Left renal cortex interstitium (tissue), 4 donors: ENCODE measurements at regions not wholly inside any gene's neighbourhood (a gene's known extent, or its start where the extent isn't known, plus 50 kb on each side); places are given as distances from the start of the nearest gene placed in this dataset.
"Not testable (repeated sequence)": the region's sequence is repeated elsewhere in the genome, so short reads cannot be mapped to it uniquely, and the experiment has no call there.

Experiments
- DNase-seq, 4 donors: peaks; one replicate each; pipeline ENCODE4 v3.0.0-alpha.2; 2013; ENCODE audit warnings: low read depth in 4 of 4, low spot score in 2 of 4, missing footprints in 1 of 4

GRCh38 chr3:139113231-139113992, 68.7 kb upstream of the PRR23C start:
- DNase-seq = no peak

- no peak for DNase-seq
Measured at GRCh38 chr3:139113993-139114375, 69.3 kb upstream of the PRR23C start.

GRCh38 chr3:139116631-139117030, 71.9 kb upstream of the PRR23C start:
- DNase-seq = not testable (repeated sequence)

GRCh38 chr3:139117136-139117675, 72.5 kb upstream of the PRR23C start:
- no peak for DNase-seq

- DNase-seq = no peak
Measured at GRCh38 chr3:139117883-139118760, 73.4 kb upstream of the PRR23C start.

GRCh38 chr3:139118835-139119234, 74.1 kb upstream of the PRR23C start:
- DNase-seq = no peak

GRCh38 chr3:139119331-139120025, 74.8 kb upstream of the PRR23C start:
- DNase-seq = no peak

GRCh38 chr3:139120086-139121056, 75.7 kb upstream of the PRR23C start:
- no peak for DNase-seq

GRCh38 chr3:139121513-139122220, 77.0 kb upstream of the PRR23C start:
- DNase-seq = no peak

GRCh38 chr3:139122221-139122581, 77.5 kb upstream of the PRR23C start:
- no peak for DNase-seq

- no peak for DNase-seq
Measured at GRCh38 chr3:139122612-139123011, 77.9 kb upstream of the PRR23C start.

- DNase-seq = no peak
Measured at GRCh38 chr3:139123377-139124095, 78.8 kb upstream of the PRR23C start.

GRCh38 chr3:139124197-139124596, 79.5 kb upstream of the PRR23C start:
- no peak for DNase-seq

- no peak for DNase-seq
Measured at GRCh38 chr3:139127101-139127500, 82.4 kb upstream of the PRR23C start.

- not testable (repeated sequence) for DNase-seq
Measured at GRCh38 chr3:139127629-139128028, 82.9 kb upstream of the PRR23C start.

- DNase-seq = no peak
Measured at GRCh38 chr3:139128803-139129202, 84.1 kb upstream of the PRR23C start.

GRCh38 chr3:139129892-139130291, 85.2 kb upstream of the PRR23C start:
- DNase-seq = no peak

- DNase-seq = no peak
Measured at GRCh38 chr3:139130390-139131140, 85.9 kb upstream of the PRR23C start.
